GM23248 (cell line): ENCODE measurements at regions not wholly inside any gene's neighbourhood (a gene's known extent, or its start where the extent isn't known, plus 50 kb on each side); places are given as distances from the start of the nearest gene placed in this dataset.

Source experiments
- DNase-seq: peaks from one replicate; pipeline ENCODE4 v3.0.0-alpha.2; 2015
- H2AFZ ChIP-seq: fragments of 200-600 bp; sonication (generic); 2 replicates; pipeline ENCODE4 v1.6.1; 2016; ENCODE audit warnings: antibody characterized with exemption
- H3F3A ChIP-seq: fragments of 200-600 bp; sonication (generic); 2 replicates; pipeline ENCODE4 v1.6.1; 2016; ENCODE audit warnings: mild to moderate bottlenecking, antibody characterized with exemption, mixed run types; ENCODE audit not compliant: insufficient read depth
- H3K27ac ChIP-seq: fragments of 200-600 bp; sonication (generic); 2 replicates; pipeline ENCODE4 v1.5.1; 2016; ENCODE audit warnings: mild to moderate bottlenecking
- H3K27me3 ChIP-seq: fragments of 200-600 bp; sonication (generic); replicated peaks from 2 replicates; pipeline ENCODE4 v1.6.1; 2016; ENCODE audit warnings: mild to moderate bottlenecking; ENCODE audit not compliant: insufficient read depth
- H3K36me3 ChIP-seq: fragments of 200-600 bp; sonication (generic); 2 replicates; pipeline ENCODE4 v1.6.1; 2016; ENCODE audit warnings: low read depth, mild to moderate bottlenecking
- H3K4me1 ChIP-seq: fragments of 200-600 bp; sonication (generic); 2 replicates; pipeline ENCODE4 v1.6.1; 2016; ENCODE audit warnings: mild to moderate bottlenecking; ENCODE audit not compliant: insufficient read depth
- H3K4me2 ChIP-seq: fragments of 200-600 bp; sonication (generic); one replicate; pipeline ENCODE4 v1.6.1; 2016; ENCODE audit warnings: mild to moderate bottlenecking; ENCODE audit not compliant: unreplicated experiment
- H3K4me3 ChIP-seq: fragments of 200-600 bp; sonication (generic); 2 replicates; pipeline ENCODE4 v1.5.1; 2016; ENCODE audit warnings: mild to moderate bottlenecking
- H3K79me2 ChIP-seq: fragments of 200-600 bp; sonication (generic); 2 replicates; pipeline ENCODE4 v1.6.1; 2016; ENCODE audit warnings: mild to moderate bottlenecking; ENCODE audit not compliant: insufficient read depth
- H3K9ac ChIP-seq: fragments of 200-600 bp; sonication (generic); 2 replicates; pipeline ENCODE4 v1.6.1; 2016; ENCODE audit warnings: mild to moderate bottlenecking
- H3K9me2 ChIP-seq: fragments of 200-600 bp; sonication (generic); 2 replicates; pipeline ENCODE4 v1.6.1; 2016; ENCODE audit warnings: mixed run types, mild to moderate bottlenecking, moderate library complexity; ENCODE audit not compliant: insufficient read depth
- H3K9me3 ChIP-seq: fragments of 200-600 bp; sonication (generic); one replicate; pipeline ENCODE4 v1.6.1; 2017; ENCODE audit warnings: low read depth
- H4K20me1 ChIP-seq: fragments of 200-600 bp; sonication (generic); 2 replicates; pipeline ENCODE4 v1.6.0; 2016; ENCODE audit not compliant: insufficient read depth
- EZH2 ChIP-seq: fragments of 200-600 bp; sonication (generic); IDR thresholded peaks from 2 replicates; pipeline ENCODE4 v1.6.1; 2018; ENCODE audit warnings: antibody characterized with exemption, mild to moderate bottlenecking; ENCODE audit not compliant: insufficient read depth, poor library complexity, severe bottlenecking
- EZH2phosphoT487 ChIP-seq: fragments of 200-600 bp; sonication (generic); IDR thresholded peaks from 2 replicates; pipeline ENCODE4 v1.6.1; 2018; ENCODE audit warnings: antibody characterized with exemption, moderate library complexity, mild to moderate bottlenecking, low read depth; ENCODE audit not compliant: insufficient read depth
- WGBS, 2 experiments: methylation state at CpG; one replicate each; pipeline ENCODE4 v1.1.6; 2015 to 2017; ENCODE audit warnings: low lambda C conversion rate in 2 of 2, low coverage in 1 of 2; ENCODE audit errors: missing lambda C conversion rate in 2 of 2; 5-methylcytosine and 5-hydroxymethylcytosine counted together
- in situ Hi-C: fragments of 300-500 bp; cut with MboI; formaldehyde crosslinking; loops from 2 replicates; pipeline ENCODE4 v1.15.0; 2020

DNA sequence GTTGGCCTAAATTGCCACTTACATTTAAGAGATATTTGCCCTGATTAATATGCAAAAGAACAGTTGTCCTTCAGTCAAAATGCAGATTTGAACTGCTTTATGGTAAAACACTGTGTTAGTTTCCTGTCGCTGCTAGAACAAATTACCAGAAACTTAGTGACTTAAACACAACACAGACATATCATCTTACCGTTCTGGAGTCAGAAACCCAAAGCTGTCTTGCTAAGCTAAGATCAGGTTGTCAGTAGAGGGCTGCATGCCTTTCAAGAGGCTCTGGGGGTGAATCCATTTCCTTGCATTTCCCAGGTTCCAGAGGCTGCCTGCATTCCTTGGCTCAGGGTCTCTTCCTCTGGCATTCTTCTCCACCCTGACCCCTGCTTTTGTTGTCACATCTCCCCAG is 149.5 kb downstream of the FAM161A start:
- Histone ChIP-seq H3K4me3 (no peak overlapping the region), H3K79me2 (no peaks in the 10 kb centered on the region), H3K9me3 (no peaks in the 10 kb centered on the region), H3K9ac (no peak overlapping the region), H3K36me3 (no peaks in the 10 kb centered on the region), H3K4me2 (no peak overlapping the region), H3K27me3 (no peaks in the 10 kb centered on the region), H3K4me1 (no peaks in the 10 kb centered on the region), H3K9me2 (no peaks in the 10 kb centered on the region), H2AFZ (no peak overlapping the region), H3K27ac (no peak overlapping the region), H4K20me1 (no peaks in the 10 kb centered on the region), H3F3A (no peaks in the 10 kb centered on the region)
- WGBS, 2 experiments: 69 to 74% methylated on average over 2 of the region's 2 CpGs
- in situ Hi-C loops: no loop called here
- TF ChIP-seq EZH2: no peak
- no peak for TF ChIP-seq EZH2phosphoT487
- DNase-seq: no peak

GRCh38 chr2:61702088-61702467 is 151.8 kb downstream of the FAM161A start:
- TF ChIP-seq EZH2phosphoT487 (no peak), EZH2 (no peak)
- WGBS, 2 experiments: 8 to 12% methylated on average over 2 of the region's 2 CpGs

DNA sequence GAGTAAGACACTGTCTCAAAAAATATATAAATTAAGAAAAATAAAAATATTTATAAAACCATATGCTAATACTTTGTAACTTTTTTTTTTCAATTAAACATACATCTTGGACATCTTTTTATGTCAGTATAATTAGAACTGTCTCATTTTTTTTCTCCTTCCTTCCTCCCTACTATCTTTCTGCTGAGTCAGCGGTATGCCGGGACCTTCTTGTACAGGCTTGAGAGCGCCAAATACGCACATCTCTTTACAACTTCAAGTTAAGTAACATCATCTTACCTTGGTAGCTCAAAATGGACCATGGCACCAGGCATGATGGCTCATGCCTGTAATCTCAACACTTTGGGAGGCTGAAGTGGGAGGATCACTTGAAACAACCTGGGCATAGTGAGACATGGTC is 153.4 kb downstream of the FAM161A start:
- no peak overlapping the region for H3K4me3 ChIP-seq
- no peaks in the 10 kb centered on the region for H4K20me1 ChIP-seq
- no peaks in the 10 kb centered on the region for H3K4me1 ChIP-seq
- no peaks in the 10 kb centered on the region for H3K36me3 ChIP-seq
- no peaks in the 10 kb centered on the region for H3K79me2 ChIP-seq
- no peak overlapping the region for H2AFZ ChIP-seq
- no peaks in the 10 kb centered on the region for H3F3A ChIP-seq
- no peak overlapping the region for H3K4me2 ChIP-seq
- H3K9ac ChIP-seq: no peak overlapping the region
- DNase-seq: no peak
- no peaks in the 10 kb centered on the region for H3K9me2 ChIP-seq
- TF ChIP-seq EZH2phosphoT487 (no peak), EZH2 (no peak)
- no peaks in the 10 kb centered on the region for H3K9me3 ChIP-seq
- in situ Hi-C loops: no loop called here
- H3K27me3 ChIP-seq: no peaks in the 10 kb centered on the region
- H3K27ac ChIP-seq: no peak overlapping the region
- 80 to 84% methylated on average over 4 of the region's 4 CpGs for WGBS, 2 experiments

More at GRCh38 chr2:61702088-61702467, 151.8 kb downstream of the FAM161A start:
- DNase-seq: no peak
- Histone ChIP-seq H2AFZ (no peak overlapping the region), H3K27me3 (no peaks in the 10 kb centered on the region), H4K20me1 (no peaks in the 10 kb centered on the region), H3K27ac (no peak overlapping the region), H3K9me3 (no peaks in the 10 kb centered on the region), H3F3A (no peaks in the 10 kb centered on the region), H3K36me3 (no peaks in the 10 kb centered on the region), H3K4me2 (no peak overlapping the region), H3K4me1 (no peaks in the 10 kb centered on the region), H3K79me2 (no peaks in the 10 kb centered on the region), H3K9ac (no peak overlapping the region), H3K4me3 (no peak overlapping the region), H3K9me2 (no peaks in the 10 kb centered on the region)
- in situ Hi-C loops: no loop called here

- peak overlapping the region; percentile 93 for H3K4me3 ChIP-seq
- no peaks in the 10 kb centered on the region for H3K9me2 ChIP-seq
- peak overlapping the region; percentile 99 for H2AFZ ChIP-seq
- TF ChIP-seq EZH2phosphoT487: no peak
- TF ChIP-seq EZH2: no peak
- H3K36me3 ChIP-seq: no peaks in the 10 kb centered on the region
- WGBS, 2 experiments: 4 to 6% methylated on average over 26 to 44 of the region's 47 CpGs
- peak; percentile 98 for DNase-seq
- no peaks in the 10 kb centered on the region for H3K79me2 ChIP-seq
- peak overlapping the region; percentile 77 for H3K4me2 ChIP-seq
- H3K4me1 ChIP-seq: peaks cover 8% of the 10 kb centered on the region; the same call in 1 of the 2 replicates
- no peaks in the 10 kb centered on the region for H3K27me3 ChIP-seq
- H4K20me1 ChIP-seq: no peaks in the 10 kb centered on the region
- H3K27ac ChIP-seq: peak overlapping the region; percentile 40
- 0 out of 2 replicates have a peak, but pooled peaks cover 9% of the 10 kb centered on the region for H3F3A ChIP-seq
- in situ Hi-C loops: no loop called here
- peak overlapping the region; percentile 91 for H3K9ac ChIP-seq
- no peaks in the 10 kb centered on the region for H3K9me3 ChIP-seq
These were observed 156.4 kb upstream of the XPO1 start for GRCh38 chr2:61694312-61695274.
